Ishikawa (cell line): ENCODE measurements at regions not wholly inside any gene's neighbourhood (a gene's known extent, or its start where the extent isn't known, plus 50 kb on each side); places are given as distances from the start of the nearest gene placed in this dataset.

Experiments used
- CREB1 ChIP-seq: IDR thresholded peaks from 2 replicates; pipeline ENCODE4 v1.6.1; 2012; ENCODE audit warnings: low read depth
- EP300 ChIP-seq: IDR thresholded peaks from 2 replicates; pipeline ENCODE4 v1.6.1; 2012; ENCODE audit warnings: borderline replicate concordance
- NFIC ChIP-seq: IDR thresholded peaks from 2 replicates; pipeline ENCODE4 v1.6.1; 2012
- RAD21 ChIP-seq: IDR thresholded peaks from 2 replicates; pipeline ENCODE4 v1.6.1; 2012; ENCODE audit warnings: low read depth
- TCF12 ChIP-seq: IDR thresholded peaks from 2 replicates; pipeline ENCODE4 v1.6.1; 2012; ENCODE audit warnings: low read depth
- ZBTB7A ChIP-seq: IDR thresholded peaks from 2 replicates; pipeline ENCODE4 v1.6.1; 2012; ENCODE audit warnings: low read depth
- TF ChIP-seq, protein P1 (sequence below): IDR thresholded peaks from 2 replicates; pipeline ENCODE4 v1.6.1; 2012; ENCODE audit warnings: low read depth, mild to moderate bottlenecking
- TF ChIP-seq, protein P2 (sequence below): IDR thresholded peaks from 2 replicates; pipeline ENCODE4 v1.6.1; 2012

DNA sequence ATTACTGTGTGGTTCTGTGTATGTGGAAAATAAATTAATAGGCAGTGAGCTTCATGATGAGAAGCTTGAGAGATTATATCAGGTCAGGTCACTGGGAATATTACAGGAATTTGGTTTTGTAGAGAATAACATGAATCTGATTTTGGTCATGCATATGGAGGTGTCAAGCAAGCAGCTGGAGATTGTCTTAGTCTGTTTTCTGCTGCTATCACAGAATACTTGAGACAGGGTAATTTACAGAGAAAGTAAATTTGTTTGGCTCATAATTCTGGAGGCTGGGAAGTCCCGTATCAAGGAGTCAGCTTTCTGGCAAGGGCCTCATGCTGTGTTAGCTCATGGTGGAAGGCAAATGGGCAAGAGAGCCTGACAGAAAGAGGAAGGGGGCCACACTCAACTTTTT lies 120.7 kb upstream of the FAM3C start:
- TF ChIP-seq, protein P1, sequence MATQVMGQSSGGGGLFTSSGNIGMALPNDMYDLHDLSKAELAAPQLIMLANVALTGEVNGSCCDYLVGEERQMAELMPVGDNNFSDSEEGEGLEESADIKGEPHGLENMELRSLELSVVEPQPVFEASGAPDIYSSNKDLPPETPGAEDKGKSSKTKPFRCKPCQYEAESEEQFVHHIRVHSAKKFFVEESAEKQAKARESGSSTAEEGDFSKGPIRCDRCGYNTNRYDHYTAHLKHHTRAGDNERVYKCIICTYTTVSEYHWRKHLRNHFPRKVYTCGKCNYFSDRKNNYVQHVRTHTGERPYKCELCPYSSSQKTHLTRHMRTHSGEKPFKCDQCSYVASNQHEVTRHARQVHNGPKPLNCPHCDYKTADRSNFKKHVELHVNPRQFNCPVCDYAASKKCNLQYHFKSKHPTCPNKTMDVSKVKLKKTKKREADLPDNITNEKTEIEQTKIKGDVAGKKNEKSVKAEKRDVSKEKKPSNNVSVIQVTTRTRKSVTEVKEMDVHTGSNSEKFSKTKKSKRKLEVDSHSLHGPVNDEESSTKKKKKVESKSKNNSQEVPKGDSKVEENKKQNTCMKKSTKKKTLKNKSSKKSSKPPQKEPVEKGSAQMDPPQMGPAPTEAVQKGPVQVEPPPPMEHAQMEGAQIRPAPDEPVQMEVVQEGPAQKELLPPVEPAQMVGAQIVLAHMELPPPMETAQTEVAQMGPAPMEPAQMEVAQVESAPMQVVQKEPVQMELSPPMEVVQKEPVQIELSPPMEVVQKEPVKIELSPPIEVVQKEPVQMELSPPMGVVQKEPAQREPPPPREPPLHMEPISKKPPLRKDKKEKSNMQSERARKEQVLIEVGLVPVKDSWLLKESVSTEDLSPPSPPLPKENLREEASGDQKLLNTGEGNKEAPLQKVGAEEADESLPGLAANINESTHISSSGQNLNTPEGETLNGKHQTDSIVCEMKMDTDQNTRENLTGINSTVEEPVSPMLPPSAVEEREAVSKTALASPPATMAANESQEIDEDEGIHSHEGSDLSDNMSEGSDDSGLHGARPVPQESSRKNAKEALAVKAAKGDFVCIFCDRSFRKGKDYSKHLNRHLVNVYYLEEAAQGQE = no peak
- TF ChIP-seq ZBTB7A (no peak), EP300 (no peak), NFIC (no peak), RAD21 (no peak), TCF12 (no peak), CREB1 (no peak)
- TF ChIP-seq, protein P2, sequence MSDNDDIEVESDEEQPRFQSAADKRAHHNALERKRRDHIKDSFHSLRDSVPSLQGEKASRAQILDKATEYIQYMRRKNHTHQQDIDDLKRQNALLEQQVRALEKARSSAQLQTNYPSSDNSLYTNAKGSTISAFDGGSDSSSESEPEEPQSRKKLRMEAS = no peak
